Mesenchymal stem cell (in vitro differentiated cells and primary cell): ENCODE measurements at regions not wholly inside any gene's neighbourhood (a gene's known extent, or its start where the extent isn't known, plus 50 kb on each side); places are given as distances from the start of the nearest gene placed in this dataset.

Experiments used
- DNase-seq: peaks from one replicate; pipeline ENCODE4 v3.0.0-alpha.2; 2013
- H2AFZ ChIP-seq: one replicate; pipeline ENCODE4 v1.6.1; 2013; ENCODE audit warnings: low read depth, mild to moderate bottlenecking, control low read depth, inconsistent platforms, low read length, moderate library complexity
- H2AK5ac ChIP-seq: 2 replicates; pipeline ENCODE4 v1.6.1; 2013; ENCODE audit warnings: low read length, moderate library complexity, mild to moderate bottlenecking, inconsistent platforms; ENCODE audit not compliant: severe bottlenecking
- H2BK120ac ChIP-seq: one replicate; pipeline ENCODE4 v1.6.1; 2013; ENCODE audit warnings: low read depth, mild to moderate bottlenecking, inconsistent platforms, low read length, moderate library complexity
- H2BK12ac ChIP-seq, 2 experiments: one replicate each; pipeline ENCODE4 v1.6.1; 2013; ENCODE audit warnings: inconsistent platforms in 2 of 2, low read length in 2 of 2, mild to moderate bottlenecking in 2 of 2, moderate library complexity in 2 of 2, control low read depth in 1 of 2
- H2BK15ac ChIP-seq: one replicate; pipeline ENCODE4 v1.6.1; 2013; ENCODE audit warnings: mild to moderate bottlenecking, low read depth, inconsistent platforms; ENCODE audit not compliant: poor library complexity, severe bottlenecking
- H2BK5ac ChIP-seq: 2 replicates; pipeline ENCODE4 v1.6.1; 2013; ENCODE audit warnings: low read depth, mild to moderate bottlenecking, low read length, control low read depth, inconsistent platforms; ENCODE audit not compliant: poor library complexity, severe bottlenecking
- H3K14ac ChIP-seq, 2 experiments: one replicate each; pipeline ENCODE4 v1.6.1; 2013; ENCODE audit warnings: inconsistent platforms in 2 of 2, low read length in 2 of 2, control low read depth in 1 of 2, mild to moderate bottlenecking in 1 of 2, moderate library complexity in 1 of 2
- H3K18ac ChIP-seq, 2 experiments: one replicate each; pipeline ENCODE4 v1.6.1; 2013; ENCODE audit warnings: inconsistent platforms in 2 of 2, low read length in 2 of 2, control low read depth in 1 of 2, low read depth in 1 of 2, mild to moderate bottlenecking in 1 of 2
- H3K23ac ChIP-seq, 2 experiments: one replicate each; pipeline ENCODE4 v1.6.1; 2013; ENCODE audit warnings: inconsistent platforms in 2 of 2, low read length in 2 of 2, mild to moderate bottlenecking in 2 of 2, moderate library complexity in 2 of 2, control low read depth in 1 of 2
- H3K27ac ChIP-seq: 2 replicates; pipeline ENCODE4 v1.5.1; 2013; ENCODE audit warnings: mild to moderate bottlenecking, moderate library complexity, low read length, control low read depth, inconsistent platforms; ENCODE audit not compliant: poor library complexity, severe bottlenecking
- H3K27me3 ChIP-seq, 2 experiments: 2 replicates each; pipeline versions ENCODE4 v1.6.1 to v1.7.0; 2013; ENCODE audit warnings: low read length in 2 of 2, mild to moderate bottlenecking in 2 of 2, moderate library complexity in 2 of 2, control low read depth in 1 of 2, inconsistent platforms in 1 of 2; ENCODE audit not compliant: control insufficient read depth in 1 of 2, insufficient read depth in 1 of 2
- H3K36me3 ChIP-seq, 2 experiments: 2 replicates each; pipeline versions ENCODE4 v1.6.1 to v1.7.0; 2013; ENCODE audit warnings: low read length in 2 of 2, control low read depth in 1 of 2, inconsistent platforms in 1 of 2, low read depth in 1 of 2, mild to moderate bottlenecking in 1 of 2; ENCODE audit not compliant: insufficient read depth in 2 of 2, control insufficient read depth in 1 of 2
- H3K4ac ChIP-seq, 2 experiments: one replicate each; pipeline ENCODE4 v1.6.1; 2013; ENCODE audit warnings: inconsistent platforms in 2 of 2, low read length in 2 of 2, mild to moderate bottlenecking in 2 of 2, moderate library complexity in 2 of 2, control low read depth in 1 of 2, low read depth in 1 of 2
- H3K4me1 ChIP-seq: 2 replicates; pipeline ENCODE4 v1.6.1; 2013; ENCODE audit warnings: low read depth, low read length, control low read depth; ENCODE audit not compliant: control insufficient read depth, insufficient read depth
- H3K4me2 ChIP-seq: 2 replicates; pipeline ENCODE4 v1.6.1; 2013; ENCODE audit warnings: low read length, mild to moderate bottlenecking, inconsistent platforms; ENCODE audit not compliant: poor library complexity, severe bottlenecking
- H3K4me3 ChIP-seq, 2 experiments: 2 replicates each; pipeline versions ENCODE4 v1.5.1 to v1.7.0; 2013; ENCODE audit warnings: low read length in 2 of 2, mild to moderate bottlenecking in 2 of 2, control low read depth in 1 of 2, low read depth in 1 of 2; ENCODE audit not compliant: insufficient read depth in 1 of 2
- H3K79me1 ChIP-seq: replicated peaks from 2 replicates; pipeline ENCODE4 v1.6.1; 2013; ENCODE audit warnings: mild to moderate bottlenecking, control low read depth, low read length, inconsistent platforms; ENCODE audit not compliant: poor library complexity, severe bottlenecking
- H3K9ac ChIP-seq: 2 replicates; pipeline ENCODE4 v1.7.0; 2013; ENCODE audit warnings: mild to moderate bottlenecking, low read length, moderate library complexity
- H3K9me3 ChIP-seq: 2 replicates; pipeline ENCODE4 v1.7.0; 2013; ENCODE audit warnings: mild to moderate bottlenecking, low read length; ENCODE audit not compliant: control insufficient read depth
- H4K8ac ChIP-seq: one replicate; pipeline ENCODE4 v1.6.1; 2013; ENCODE audit warnings: inconsistent platforms, mild to moderate bottlenecking, low read length, moderate library complexity
- H4K91ac ChIP-seq: one replicate; pipeline ENCODE4 v1.6.1; 2013; ENCODE audit warnings: mild to moderate bottlenecking, low read length, inconsistent platforms
- WGBS: methylation state at CpG from one replicate; pipeline ENCODE4 v1.1.7; 2013; ENCODE audit warnings: mixed read lengths; 5-methylcytosine and 5-hydroxymethylcytosine counted together

GRCh38 chr15:96053031-96053780 is 277.3 kb upstream of the NR2F2 start:
- peak overlapping the region; percentile 59 for H4K8ac ChIP-seq
- peaks cover 4% of the 10 kb centered on the region for H3K9me3 ChIP-seq
- H3K9ac ChIP-seq, result peak overlapping the region; percentile 38
- H3K27ac ChIP-seq, result no peak overlapping the region
- peak overlapping the region; percentile 33 to 74 for H3K18ac ChIP-seq
- no peak overlapping the region for H3K23ac ChIP-seq
- H2BK15ac ChIP-seq, result peak overlapping the region; percentile 29
- peaks cover 0 to 6% of the 10 kb centered on the region in 2 experiments for H3K27me3 ChIP-seq
- H3K4me2 ChIP-seq, result peak overlapping the region; percentile 72
- H3K36me3 ChIP-seq, result no peaks in the 10 kb centered on the region
- 8% methylated on average over 29 of the region's 36 CpGs for WGBS
- peak overlapping the region in 1 of 2 experiments; percentile 40 for H2BK12ac ChIP-seq
- H4K91ac ChIP-seq, result no peak overlapping the region
- peaks cover 1% of the 10 kb centered on the region for H3K79me1 ChIP-seq
- DNase-seq, result peak; percentile 43
- no peak overlapping the region for H3K14ac ChIP-seq
- peaks cover 11% of the 10 kb centered on the region for H3K4me1 ChIP-seq
- peak overlapping the region; percentile 1 for H2AFZ ChIP-seq
- H2AK5ac ChIP-seq, result no peak overlapping the region
- H2BK120ac ChIP-seq, result peak overlapping the region; percentile 21
- H3K4ac ChIP-seq, result peak overlapping the region in 1 of 2 experiments; percentile 39
- H2BK5ac ChIP-seq, result no peak overlapping the region
- peak overlapping the region; percentile 35 to 49 for H3K4me3 ChIP-seq

GRCh38 chr15:96053781-96054428 is 276.6 kb upstream of the NR2F2 start:
- Histone ChIP-seq H3K23ac (no peak overlapping the region), H3K4me2 (peak overlapping the region; percentile 72), H2AFZ (no peak overlapping the region), H3K27ac (no peak overlapping the region), H3K27me3 (peaks cover 0 to 6% of the 10 kb centered on the region in 2 experiments), H2BK15ac (peak overlapping the region; percentile 69), H2BK5ac (no peak overlapping the region), H3K79me1 (no peaks in the 10 kb centered on the region), H3K4me1 (peaks cover 8% of the 10 kb centered on the region), H3K18ac (peak overlapping the region; percentile 33 to 48), H2AK5ac (no peak overlapping the region), H2BK120ac (peak overlapping the region; percentile 19), H3K4me3 (peak overlapping the region in 1 of 2 experiments; percentile 49), H3K4ac (no peak overlapping the region), H3K36me3 (no peaks in the 10 kb centered on the region), H3K14ac (no peak overlapping the region), H2BK12ac (peak overlapping the region in 1 of 2 experiments; percentile 54), H4K91ac (no peak overlapping the region), H4K8ac (no peak overlapping the region), H3K9me3 (peaks cover 1% of the 10 kb centered on the region), H3K9ac (peak overlapping the region; percentile 38)
- 12% methylated on average over 6 of the region's 14 CpGs for WGBS
- peak; percentile 55 for DNase-seq

- H3K18ac ChIP-seq, result no peak overlapping the region
- no peak overlapping the region for H3K9ac ChIP-seq
- no peaks in the 10 kb centered on the region for H3K79me1 ChIP-seq
- no peak for DNase-seq
- H3K4me1 ChIP-seq, result peaks cover 8% of the 10 kb centered on the region
- H2AK5ac ChIP-seq, result no peak overlapping the region
- H2AFZ ChIP-seq, result no peak overlapping the region
- no peak overlapping the region for H2BK120ac ChIP-seq
- no peak overlapping the region for H2BK15ac ChIP-seq
- H3K36me3 ChIP-seq, result no peaks in the 10 kb centered on the region
- H3K4me3 ChIP-seq, result no peak overlapping the region
- no peak overlapping the region for H3K14ac ChIP-seq
- H3K23ac ChIP-seq, result no peak overlapping the region
- no peak overlapping the region for H4K8ac ChIP-seq
- 87% methylated on average over 5 of the region's 6 CpGs for WGBS
- no peak overlapping the region for H3K4me2 ChIP-seq
- no peak overlapping the region for H3K27ac ChIP-seq
- no peak overlapping the region for H3K4ac ChIP-seq
- no peak overlapping the region for H2BK12ac ChIP-seq
- H3K27me3 ChIP-seq, result peaks cover 0 to 6% of the 10 kb centered on the region in 2 experiments
- no peaks in the 10 kb centered on the region for H3K9me3 ChIP-seq
- H4K91ac ChIP-seq, result no peak overlapping the region
- no peak overlapping the region for H2BK5ac ChIP-seq
Observed at GRCh38 chr15:96054621-96055020, 275.9 kb upstream of the NR2F2 start.

- H4K91ac ChIP-seq, result no peak overlapping the region
- H3K4me1 ChIP-seq, result peaks cover under 1% of the 10 kb centered on the region
- no peak overlapping the region for H2AK5ac ChIP-seq
- H3K14ac ChIP-seq, result no peak overlapping the region
- H4K8ac ChIP-seq, result no peak overlapping the region
- no peak overlapping the region for H3K4me2 ChIP-seq
- H2BK15ac ChIP-seq, result no peak overlapping the region
- H2BK5ac ChIP-seq, result no peak overlapping the region
- no peak overlapping the region for H2BK12ac ChIP-seq
- H3K36me3 ChIP-seq, result no peaks in the 10 kb centered on the region
- no peaks in the 10 kb centered on the region for H3K27me3 ChIP-seq
- H3K4me3 ChIP-seq, result no peak overlapping the region
- H3K18ac ChIP-seq, result no peak overlapping the region
- H3K9ac ChIP-seq, result no peak overlapping the region
- WGBS, result 96% methylated on average over 3 of the region's 8 CpGs
- no peaks in the 10 kb centered on the region for H3K79me1 ChIP-seq
- H3K9me3 ChIP-seq, result no peaks in the 10 kb centered on the region
- H2BK120ac ChIP-seq, result no peak overlapping the region
- H3K23ac ChIP-seq, result no peak overlapping the region
- H3K4ac ChIP-seq, result no peak overlapping the region
- H3K27ac ChIP-seq, result no peak overlapping the region
- H2AFZ ChIP-seq, result no peak overlapping the region
- no peak for DNase-seq
Observed at GRCh38 chr15:96058103-96058851, 272.2 kb upstream of the NR2F2 start.
